ENCODE measurements at regions not wholly inside any gene's neighbourhood (a gene's known extent, or its start where the extent isn't known, plus 50 kb on each side); places are given as distances from the start of the nearest gene placed in this dataset.

- H2AFZ ChIP-seq (ENCODE audit: low read length) = no peak overlapping the region
- no peaks in the 10 kb centered on the region for H3K79me2 ChIP-seq (ENCODE audit: insufficient read depth, low read length)
- no peaks in the 10 kb centered on the region for H3K36me3 ChIP-seq (ENCODE audit: insufficient read depth, low read length)
- no peaks in the 10 kb centered on the region for H4K20me1 ChIP-seq (ENCODE audit: insufficient read depth, low read length, poor library complexity, severe bottlenecking)
- TF ChIP-seq EZH2phosphoT487 (IDR thresholded peaks at IDR 0.05; ENCODE audit: borderline replicate concordance) (no peak), CTCF (conservative IDR thresholded peaks at IDR 0.05; ENCODE audit: low read length) (no peak)
- no peaks in the 10 kb centered on the region for H3K9me2 ChIP-seq (replicated peaks; ENCODE audit: low read depth, low read length)
- H3F3A ChIP-seq (ENCODE audit: low read depth) = no peaks in the 10 kb centered on the region
- no peaks in the 10 kb centered on the region for H3K9me3 ChIP-seq (ENCODE audit: insufficient read depth, low read depth, low read length)
- H3K9ac ChIP-seq (ENCODE audit: low read depth, low read length, poor library complexity, severe bottlenecking) = no peak overlapping the region
- H3K4me3 ChIP-seq (ENCODE audit: low read length, poor library complexity, severe bottlenecking) = no peak overlapping the region
- H3K4me2 ChIP-seq (ENCODE audit: low read depth, low read length, poor library complexity, severe bottlenecking) = no peak overlapping the region
- peaks cover 6% of the 10 kb centered on the region for H3K4me1 ChIP-seq (ENCODE audit: insufficient read depth, low read length, poor library complexity, severe bottlenecking)
- H3K27me3 ChIP-seq (ENCODE audit: insufficient read depth, low read length, poor library complexity, severe bottlenecking) = no peaks in the 10 kb centered on the region
Observed at GRCh38 chr15:93986400-93986984, 244.9 kb upstream of the MCTP2 start.

GRCh38 chr15:93985925-93986324, 245.4 kb upstream of the MCTP2 start:
- H3K9me2 ChIP-seq (replicated peaks; ENCODE audit: low read depth, low read length) = no peaks in the 10 kb centered on the region
- no peaks in the 10 kb centered on the region for H3K36me3 ChIP-seq (ENCODE audit: insufficient read depth, low read length)
- no peak overlapping the region for H2AFZ ChIP-seq (ENCODE audit: low read length)
- H3K4me1 ChIP-seq (ENCODE audit: insufficient read depth, low read length, poor library complexity, severe bottlenecking) = peaks cover 6% of the 10 kb centered on the region
- H3F3A ChIP-seq (ENCODE audit: low read depth) = no peaks in the 10 kb centered on the region
- H3K4me2 ChIP-seq (ENCODE audit: low read depth, low read length, poor library complexity, severe bottlenecking) = no peak overlapping the region
- TF ChIP-seq CTCF (conservative IDR thresholded peaks at IDR 0.05; ENCODE audit: low read length) = no peak
- TF ChIP-seq EZH2phosphoT487 (IDR thresholded peaks at IDR 0.05; ENCODE audit: borderline replicate concordance) = no peak
- no peaks in the 10 kb centered on the region for H3K79me2 ChIP-seq (ENCODE audit: insufficient read depth, low read length)
- H3K9ac ChIP-seq (ENCODE audit: low read depth, low read length, poor library complexity, severe bottlenecking) = no peak overlapping the region
- H3K4me3 ChIP-seq (ENCODE audit: low read length, poor library complexity, severe bottlenecking) = no peak overlapping the region
- H3K27me3 ChIP-seq (ENCODE audit: insufficient read depth, low read length, poor library complexity, severe bottlenecking) = no peaks in the 10 kb centered on the region
- H3K9me3 ChIP-seq (ENCODE audit: insufficient read depth, low read depth, low read length) = no peaks in the 10 kb centered on the region
- no peaks in the 10 kb centered on the region for H4K20me1 ChIP-seq (ENCODE audit: insufficient read depth, low read length, poor library complexity, severe bottlenecking)

- no peak overlapping the region for H3K4me2 ChIP-seq (ENCODE audit: low read depth, low read length, poor library complexity, severe bottlenecking)
- no peak overlapping the region for H3K4me3 ChIP-seq (ENCODE audit: low read length, poor library complexity, severe bottlenecking)
- H3K9me3 ChIP-seq (ENCODE audit: insufficient read depth, low read depth, low read length) = no peaks in the 10 kb centered on the region
- no peak overlapping the region for H2AFZ ChIP-seq (ENCODE audit: low read length)
- TF ChIP-seq CTCF (conservative IDR thresholded peaks at IDR 0.05; ENCODE audit: low read length) (no peak), EZH2phosphoT487 (IDR thresholded peaks at IDR 0.05; ENCODE audit: borderline replicate concordance) (no peak)
- H3F3A ChIP-seq (ENCODE audit: low read depth) = no peaks in the 10 kb centered on the region
- H3K4me1 ChIP-seq (ENCODE audit: insufficient read depth, low read length, poor library complexity, severe bottlenecking) = peaks cover 6% of the 10 kb centered on the region
- H3K9me2 ChIP-seq (replicated peaks; ENCODE audit: low read depth, low read length) = no peaks in the 10 kb centered on the region
- H3K36me3 ChIP-seq (ENCODE audit: insufficient read depth, low read length) = no peaks in the 10 kb centered on the region
- H3K27me3 ChIP-seq (ENCODE audit: insufficient read depth, low read length, poor library complexity, severe bottlenecking) = no peaks in the 10 kb centered on the region
- H4K20me1 ChIP-seq (ENCODE audit: insufficient read depth, low read length, poor library complexity, severe bottlenecking) = no peaks in the 10 kb centered on the region
- H3K79me2 ChIP-seq (ENCODE audit: insufficient read depth, low read length) = no peaks in the 10 kb centered on the region
- no peak overlapping the region for H3K9ac ChIP-seq (ENCODE audit: low read depth, low read length, poor library complexity, severe bottlenecking)
Observed at GRCh38 chr15:93985176-93985575, 246.2 kb upstream of the MCTP2 start.

Measured in Loucy (cell line).